HEK293 (cell line): ENCODE measurements at regions not wholly inside any gene's neighbourhood (a gene's known extent, or its start where the extent isn't known, plus 50 kb on each side); places are given as distances from the start of the nearest gene placed in this dataset.

Source experiments
- CTCF ChIA-PET: fragments of 350-600 bp; formaldehyde crosslinking; extraction: SDS; loops from one replicate; lab custom pipeline; 2021; ENCODE audit warnings: antibody characterized with exemption; lab: Yijun Ruan, JAX
- POLR2A ChIA-PET: fragments of 300-600 bp; formaldehyde crosslinking; extraction: SDS; loops from one replicate; lab custom pipeline; 2020; ENCODE audit warnings: antibody characterized with exemption, inconsistent platforms; lab: Yijun Ruan, JAX
- H3K27ac ChIP-seq: fragments of 200-500 bp; sonication (Bioruptor generic); 2 replicates; pipeline ENCODE4 v1.5.1; 2014; ENCODE audit warnings: low read depth, low read length, control low read depth, inconsistent platforms; ENCODE audit errors: extremely low read depth
- H3K36me3 ChIP-seq, 2 experiments: fragments of 200-500 bp in 1 of 2; sonication (Bioruptor generic) in 1 of 2; 1 replicate in 1 of 2; 2 replicates in 1 of 2; pipeline ENCODE4 v1.5.1; 2014 to 2017; ENCODE audit warnings: inconsistent platforms in 2 of 2, low read length in 2 of 2; ENCODE audit not compliant: control insufficient read depth in 2 of 2, insufficient read depth in 1 of 2
- H3K4me1 ChIP-seq: fragments of 200-500 bp; sonication (Bioruptor generic); 2 replicates; pipeline ENCODE4 v1.5.1; 2014; ENCODE audit warnings: mild to moderate bottlenecking, low read length, inconsistent platforms; ENCODE audit not compliant: control insufficient read depth, insufficient read depth
- H3K4me3 ChIP-seq: 2 replicates; pipeline ENCODE4 v1.5.1; 2011; ENCODE audit warnings: low read depth, mild to moderate bottlenecking, control low read depth, low read length, moderate library complexity
- H3K9me3 ChIP-seq: fragments of 200-500 bp; sonication (Bioruptor generic); 2 replicates; pipeline ENCODE4 v1.5.1; 2014; ENCODE audit warnings: low read depth, low read length, inconsistent platforms; ENCODE audit not compliant: control insufficient read depth, insufficient read depth
- FEZF1 ChIP-seq: fragments of 450-650 bp; formaldehyde crosslinking; IDR thresholded peaks from 2 replicates; pipeline ENCODE4 v1.5.1; 2016; ENCODE audit warnings: missing biosample characterization, missing genetic modification characterization
- GLI2 ChIP-seq: fragments of 450-650 bp; formaldehyde crosslinking; IDR thresholded peaks from 2 replicates; pipeline ENCODE4; 2017; ENCODE audit warnings: missing biosample characterization, missing genetic modification characterization, low read depth, borderline replicate concordance
- HIC1 ChIP-seq: fragments of 450-650 bp; formaldehyde crosslinking; IDR thresholded peaks from 2 replicates; pipeline ENCODE4 v1.5.1; 2016; ENCODE audit warnings: missing biosample characterization, missing genetic modification characterization
- SCRT2 ChIP-seq: fragments of 450-650 bp; formaldehyde crosslinking; IDR thresholded peaks from 2 replicates; pipeline ENCODE4 v1.5.1; 2016; ENCODE audit warnings: missing biosample characterization, missing genetic modification characterization
- SETDB1 ChIP-seq: IDR thresholded peaks from one replicate; pipeline ENCODE4 v1.6.1; 2017; ENCODE audit warnings: mild to moderate bottlenecking, low read length, moderate library complexity, mixed read lengths; ENCODE audit not compliant: insufficient read length
- SP7 ChIP-seq: fragments of 450-650 bp; formaldehyde crosslinking; IDR thresholded peaks from 2 replicates; pipeline ENCODE4 v1.5.1; 2016; ENCODE audit warnings: missing biosample characterization, missing genetic modification characterization
- ZBTB17 ChIP-seq: fragments of 450-650 bp; formaldehyde crosslinking; IDR thresholded peaks from 2 replicates; pipeline ENCODE4 v1.5.1; 2016; ENCODE audit warnings: missing biosample characterization, missing genetic modification characterization
- ZBTB8A ChIP-seq: fragments of 450-650 bp; formaldehyde crosslinking; IDR thresholded peaks from 2 replicates; pipeline ENCODE4 v1.5.1; 2016; ENCODE audit warnings: missing biosample characterization, missing genetic modification characterization
- ZFP41 ChIP-seq: fragments of 450-650 bp; formaldehyde crosslinking; IDR thresholded peaks from 2 replicates; pipeline ENCODE4 v1.5.1; 2016; ENCODE audit warnings: missing biosample characterization, missing genetic modification characterization, borderline replicate concordance
- ZNF274 ChIP-seq, 2 experiments: fragments of 200-500 bp in 1 of 2; fragments of 450-650 bp in 1 of 2; sonication (Bioruptor generic) in 1 of 2; formaldehyde crosslinking in 1 of 2; IDR thresholded peaks; 2 replicates each; pipeline versions ENCODE4 v1.5.1 to v1.6.1; 2014 to 2016; ENCODE audit warnings: borderline replicate concordance in 1 of 2, inconsistent platforms in 1 of 2, low read length in 1 of 2, missing biosample characterization in 1 of 2, missing genetic modification characterization in 1 of 2
- ZNF280D ChIP-seq: fragments of 450-650 bp; formaldehyde crosslinking; IDR thresholded peaks from 2 replicates; pipeline ENCODE4 v1.5.1; 2016; ENCODE audit warnings: missing biosample characterization, missing genetic modification characterization
- ZNF302 ChIP-seq: fragments of 450-650 bp; formaldehyde crosslinking; IDR thresholded peaks from 2 replicates; pipeline ENCODE4 v1.5.1; 2016; ENCODE audit warnings: missing biosample characterization, missing genetic modification characterization, low read depth
- ZNF391 ChIP-seq: fragments of 450-650 bp; formaldehyde crosslinking; IDR thresholded peaks from 2 replicates; pipeline ENCODE4 v1.5.1; 2016; ENCODE audit warnings: low read depth, missing biosample characterization, missing genetic modification characterization, borderline replicate concordance
- ZNF398 ChIP-seq: fragments of 450-650 bp; formaldehyde crosslinking; IDR thresholded peaks from 2 replicates; pipeline ENCODE4 v1.5.1; 2017; ENCODE audit warnings: missing biosample characterization, missing genetic modification characterization
- ZNF433 ChIP-seq: fragments of 450-650 bp; formaldehyde crosslinking; IDR thresholded peaks from 2 replicates; pipeline ENCODE4 v1.5.1; 2016; ENCODE audit warnings: missing biosample characterization, missing genetic modification characterization, low read depth
- ZNF473 ChIP-seq: fragments of 450-650 bp; formaldehyde crosslinking; IDR thresholded peaks from 2 replicates; pipeline ENCODE4 v1.5.1; 2017; ENCODE audit warnings: missing biosample characterization, missing genetic modification characterization
- ZNF488 ChIP-seq: fragments of 450-650 bp; formaldehyde crosslinking; IDR thresholded peaks from 2 replicates; pipeline ENCODE4 v1.5.1; 2016; ENCODE audit warnings: missing biosample characterization, missing genetic modification characterization
- ZNF510 ChIP-seq: fragments of 450-650 bp; formaldehyde crosslinking; IDR thresholded peaks from 2 replicates; pipeline ENCODE4 v1.5.1; 2018; ENCODE audit warnings: mild to moderate bottlenecking, missing genetic modification characterization, missing biosample characterization; ENCODE audit not compliant: insufficient replicate concordance
- ZNF561 ChIP-seq: fragments of 450-650 bp; IDR thresholded peaks from 2 replicates; pipeline ENCODE4 v1.5.1; 2018; ENCODE audit warnings: missing biosample characterization, missing genetic modification characterization, borderline replicate concordance
- ZNF580 ChIP-seq: fragments of 450-650 bp; formaldehyde crosslinking; IDR thresholded peaks from 2 replicates; pipeline ENCODE4 v1.5.1; 2016; ENCODE audit warnings: missing biosample characterization, missing genetic modification characterization
- ZNF624 ChIP-seq: fragments of 450-650 bp; formaldehyde crosslinking; IDR thresholded peaks from 2 replicates; pipeline ENCODE4 v1.5.1; 2017; ENCODE audit warnings: missing biosample characterization, missing genetic modification characterization
- ZNF660 ChIP-seq: fragments of 450-650 bp; IDR thresholded peaks from 2 replicates; pipeline ENCODE4 v1.5.1; 2018; ENCODE audit warnings: missing biosample characterization, mild to moderate bottlenecking, missing genetic modification characterization
- ZNF747 ChIP-seq: fragments of 450-650 bp; formaldehyde crosslinking; IDR thresholded peaks from 2 replicates; pipeline ENCODE4 v1.5.1; 2016; ENCODE audit warnings: missing biosample characterization, missing genetic modification characterization
- ZNF768 ChIP-seq: fragments of 450-650 bp; formaldehyde crosslinking; IDR thresholded peaks from 2 replicates; pipeline ENCODE4 v1.5.1; 2018; ENCODE audit warnings: missing biosample characterization, mild to moderate bottlenecking, missing genetic modification characterization
- ZNF843 ChIP-seq: fragments of 450-650 bp; formaldehyde crosslinking; IDR thresholded peaks from 2 replicates; pipeline ENCODE4 v1.5.1; 2016; ENCODE audit warnings: missing biosample characterization, missing genetic modification characterization
- ZSCAN18 ChIP-seq: fragments of 450-650 bp; formaldehyde crosslinking; IDR thresholded peaks from 2 replicates; pipeline ENCODE4 v1.5.1; 2016; ENCODE audit warnings: missing biosample characterization, missing genetic modification characterization
- ZSCAN23 ChIP-seq: fragments of 450-650 bp; formaldehyde crosslinking; IDR thresholded peaks from 2 replicates; pipeline ENCODE4 v1.5.1; 2016; ENCODE audit warnings: missing biosample characterization, missing genetic modification characterization
- ZXDB ChIP-seq: fragments of 450-650 bp; formaldehyde crosslinking; IDR thresholded peaks from 2 replicates; pipeline ENCODE4 v1.5.1; 2016; ENCODE audit warnings: missing biosample characterization, missing genetic modification characterization

- CTCF ChIA-PET: no interaction called here
- Histone ChIP-seq H3K4me1 (no peaks in the 10 kb centered on the region), H3K27ac (no peak overlapping the region), H3K36me3 (no peaks in the 10 kb centered on the region), H3K4me3 (no peak overlapping the region), H3K9me3 (no peaks in the 10 kb centered on the region)
- POLR2A ChIA-PET: no interaction called here
- TF ChIP-seq ZNF391 (tag by site-specific recombination): no peak
- TF ChIP-seq ZNF280D: no peak
- no peak for TF ChIP-seq ZNF433
- no peak for TF ChIP-seq ZNF488 (tag by site-specific recombination)
- TF ChIP-seq ZNF768 (tag by site-specific recombination): no peak
- TF ChIP-seq FEZF1 (tag by site-specific recombination): no peak
- TF ChIP-seq SETDB1: no peak
- TF ChIP-seq SP7 (tag by site-specific recombination): no peak
- TF ChIP-seq ZBTB8A: no peak
- TF ChIP-seq ZNF473: no peak
Measured at GRCh38 chr9:79268806-79269205, 303.0 kb upstream of the TLE4 start.

GRCh38 chr9:79273311-79273710 lies 298.5 kb upstream of the TLE4 start:
- ChIA-PET POLR2A (no interaction called here), CTCF (no interaction called here)

More at GRCh38 chr9:79273311-79273710, 298.5 kb upstream of the TLE4 start:
- Histone ChIP-seq H3K27ac (no peak overlapping the region), H3K9me3 (no peaks in the 10 kb centered on the region), H3K4me3 (no peak overlapping the region), H3K4me1 (no peaks in the 10 kb centered on the region), H3K36me3 (no peaks in the 10 kb centered on the region)
- TF ChIP-seq HIC1 (tag by site-specific recombination) (no peak), ZNF660 (tag by site-specific recombination) (no peak), GLI2 (tag by site-specific recombination) (no peak), ZNF302 (tag by site-specific recombination) (no peak), ZXDB (no peak), ZFP41 (tag by site-specific recombination) (no peak), SCRT2 (tag by site-specific recombination) (no peak), ZNF624 (tag by site-specific recombination) (no peak), ZNF843 (tag by site-specific recombination) (no peak), ZNF580 (no peak), ZNF274 (IDR thresholded peaks at IDR 0.05; ENCODE audit: low read length) (no peak), ZNF274 (tag by site-specific recombination; IDR thresholded peaks at IDR 0.05; ENCODE audit: borderline replicate concordance) (no peak), ZNF510 (tag by site-specific recombination) (no peak), ZSCAN23 (tag by site-specific recombination) (no peak), ZBTB17 (tag by site-specific recombination) (no peak), ZNF398 (no peak), ZSCAN18 (tag by site-specific recombination) (no peak), ZNF561 (tag by site-specific recombination) (no peak), ZNF747 (tag by site-specific recombination) (no peak)
